Peyer's patch (tissue), 4 donors: ENCODE measurements at regions not wholly inside any gene's neighbourhood (a gene's known extent, or its start where the extent isn't known, plus 50 kb on each side); places are given as distances from the start of the nearest gene placed in this dataset.

ENCODE experiments used
- CTCF ChIP-seq, 6 experiments: fragments of 450-650 bp in 4 of 6; fragments of 200-600 bp in 2 of 6; sonication (generic) in 1 of 6; IDR thresholded peaks; one replicate each; pipeline ENCODE4 v1.5.1; 2017 to 2019; ENCODE audit warnings: antibody characterized with exemption in 6 of 6, mild to moderate bottlenecking in 3 of 6, moderate library complexity in 1 of 6
- POLR2A ChIP-seq, 2 donors: fragments of 450-650 bp; IDR thresholded peaks; one replicate each; pipeline ENCODE4 v1.5.1; 2017; ENCODE audit warnings: antibody characterized with exemption in 2 of 2, mild to moderate bottlenecking in 2 of 2, moderate library complexity in 2 of 2

- TF ChIP-seq POLR2A (IDR thresholded peaks at IDR 0.05) (no peak), CTCF (IDR thresholded peaks at IDR 0.05) (no peak)
These were observed 425.8 kb upstream of the AUTS2 start for GRCh38 chr7:69172357-69173077.
